ENCODE measurements at regions not wholly inside any gene's neighbourhood (a gene's known extent, or its start where the extent isn't known, plus 50 kb on each side); places are given as distances from the start of the nearest gene placed in this dataset.

GRCh38 chr15:39347453-39347852 is 233.4 kb upstream of the THBS1 start:
- TF ChIP-seq, protein P1, sequence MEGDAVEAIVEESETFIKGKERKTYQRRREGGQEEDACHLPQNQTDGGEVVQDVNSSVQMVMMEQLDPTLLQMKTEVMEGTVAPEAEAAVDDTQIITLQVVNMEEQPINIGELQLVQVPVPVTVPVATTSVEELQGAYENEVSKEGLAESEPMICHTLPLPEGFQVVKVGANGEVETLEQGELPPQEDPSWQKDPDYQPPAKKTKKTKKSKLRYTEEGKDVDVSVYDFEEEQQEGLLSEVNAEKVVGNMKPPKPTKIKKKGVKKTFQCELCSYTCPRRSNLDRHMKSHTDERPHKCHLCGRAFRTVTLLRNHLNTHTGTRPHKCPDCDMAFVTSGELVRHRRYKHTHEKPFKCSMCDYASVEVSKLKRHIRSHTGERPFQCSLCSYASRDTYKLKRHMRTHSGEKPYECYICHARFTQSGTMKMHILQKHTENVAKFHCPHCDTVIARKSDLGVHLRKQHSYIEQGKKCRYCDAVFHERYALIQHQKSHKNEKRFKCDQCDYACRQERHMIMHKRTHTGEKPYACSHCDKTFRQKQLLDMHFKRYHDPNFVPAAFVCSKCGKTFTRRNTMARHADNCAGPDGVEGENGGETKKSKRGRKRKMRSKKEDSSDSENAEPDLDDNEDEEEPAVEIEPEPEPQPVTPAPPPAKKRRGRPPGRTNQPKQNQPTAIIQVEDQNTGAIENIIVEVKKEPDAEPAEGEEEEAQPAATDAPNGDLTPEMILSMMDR (IDR thresholded peaks at IDR 0.05): no peak
- Histone ChIP-seq H3K4me3 (no peak overlapping the region), H3K36me3 (no peaks in the 10 kb centered on the region), H3K4me1 (peaks cover 0 to 14% (median 0%) of the 10 kb centered on the region in 9 donors), H3K27ac (no peak overlapping the region), H3K27me3 (no peaks in the 10 kb centered on the region), H3K9me3 (peaks cover 0 to 21% (median 5%) of the 10 kb centered on the region in 11 donors)
- 97 to 100% methylated on average over 1 of the region's 1 CpG for WGBS, 2 donors
- intact Hi-C loops (cut with DNase I): no loop called here
- ATAC-seq (no peak), DNase-seq (no peak)

- intact Hi-C loops (cut with DNase I): no loop called here
- DNase-seq (no peak), ATAC-seq (peak in 4 of 8 donors; percentile 33 to 75 (median 60))
- no peaks in the 10 kb centered on the region for H3K36me3 ChIP-seq
- H3K27ac ChIP-seq: no peak overlapping the region
- H3K4me1 ChIP-seq: peaks cover 0 to 14% (median 5%) of the 10 kb centered on the region in 9 donors
- H3K9me3 ChIP-seq: no peaks in the 10 kb centered on the region
- 11 to 18% methylated on average over 4 of the region's 4 CpGs for WGBS, 2 donors
- TF ChIP-seq, protein P1 (IDR thresholded peaks at IDR 0.05): no peak
- no peak overlapping the region for H3K4me3 ChIP-seq
- H3K27me3 ChIP-seq: no peaks in the 10 kb centered on the region
Measured at GRCh38 chr15:39350785-39351184, 230.1 kb upstream of the THBS1 start.

DNA sequence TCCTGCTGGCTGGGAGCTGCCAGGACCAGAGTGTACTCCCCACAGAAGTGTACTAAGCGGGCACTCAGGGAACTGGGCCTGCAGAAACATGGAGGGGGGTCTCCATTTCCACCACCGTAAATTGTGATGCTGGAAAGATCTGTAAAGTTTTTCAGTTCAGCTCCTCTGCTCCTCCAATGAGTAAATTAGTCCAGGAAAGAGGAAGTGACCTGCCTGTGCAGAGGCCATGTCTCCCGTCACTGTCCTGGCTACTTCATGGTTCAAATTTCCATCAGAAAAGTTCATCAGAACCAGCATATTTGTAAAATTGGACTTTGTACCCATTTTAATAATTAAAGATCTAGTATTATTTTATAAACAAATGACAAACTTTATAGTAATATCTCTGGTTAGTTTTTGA is 226.7 kb upstream of the THBS1 start:
- intact Hi-C loops (cut with DNase I): no loop called here
- no peak for DNase-seq
- Histone ChIP-seq H3K4me3 (no peak overlapping the region), H3K9me3 (no peaks in the 10 kb centered on the region), H3K36me3 (no peaks in the 10 kb centered on the region), H3K27ac (no peak overlapping the region), H3K27me3 (no peaks in the 10 kb centered on the region), H3K4me1 (peaks cover 5 to 32% (median 16%) of the 10 kb centered on the region in 9 donors)
- no peak for ATAC-seq
- TF ChIP-seq, protein P1 (IDR thresholded peaks at IDR 0.05): no peak
- WGBS, 2 donors: 82 to 85% methylated on average over 3 of the region's 3 CpGs

DNA sequence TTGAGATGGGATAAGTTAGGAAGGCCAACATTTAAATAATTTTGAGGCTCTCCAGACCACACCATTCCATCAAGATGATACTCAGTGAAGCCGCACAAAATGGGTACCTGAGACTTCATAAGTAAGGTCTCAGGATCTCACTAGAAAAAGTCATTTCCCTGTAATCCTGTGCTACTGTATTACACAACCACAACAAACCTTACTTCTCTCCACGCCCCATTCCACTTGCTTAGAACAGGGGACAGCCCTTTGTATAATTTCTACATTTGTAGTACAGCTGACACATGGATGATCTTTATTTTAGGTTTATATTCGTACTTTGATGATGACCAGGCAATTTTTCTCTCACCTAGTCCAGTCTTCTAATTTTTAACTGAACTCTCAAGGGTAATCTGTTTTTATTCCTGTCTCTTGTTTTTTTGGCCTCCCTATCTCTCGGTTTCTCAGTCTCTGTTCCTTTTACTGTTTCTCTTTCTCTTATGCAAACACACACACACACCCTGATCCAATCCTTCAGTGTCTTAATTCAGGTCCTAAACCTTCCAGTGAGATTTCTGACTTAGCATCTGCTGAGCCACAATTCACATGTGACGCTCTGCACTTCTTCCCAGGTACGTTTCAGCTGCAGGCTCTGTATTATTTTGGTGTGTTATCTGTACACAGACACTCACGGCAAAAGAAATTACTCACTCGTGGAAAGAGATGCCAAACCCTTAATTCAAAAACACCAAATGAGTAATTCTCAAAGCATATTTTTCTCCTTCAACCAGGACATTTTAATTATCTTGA is 223.2 kb upstream of the THBS1 start:
- TF ChIP-seq, protein P1 (IDR thresholded peaks at IDR 0.05): no peak
- DNase-seq: no peak
- no peaks in the 10 kb centered on the region for H3K36me3 ChIP-seq
- H3K9me3 ChIP-seq: no peaks in the 10 kb centered on the region
- 58 to 63% methylated on average over 8 of the region's 8 CpGs for WGBS, 2 donors
- H3K4me3 ChIP-seq: no peak overlapping the region
- peak overlapping the region in 9 of 10 donors; percentile 64 to 83 (median 73) for H3K27ac ChIP-seq
- peaks cover 5 to 34% (median 19%) of the 10 kb centered on the region in 9 donors for H3K4me1 ChIP-seq
- intact Hi-C loops (cut with DNase I): loop anchor here in 2 of 10 donors (2.0 to 5.0 kb wide), 2 partner anchors 75 to 223 kb away; partner anchors contain the start of gene THBS1 (in 1 of the 2)
- no peaks in the 10 kb centered on the region for H3K27me3 ChIP-seq
- ATAC-seq: peak in 4 of 8 donors; percentile 26 to 43 (median 35)

All from heart right ventricle (tissue), 16 donors.